ENCODE measurements at regions not wholly inside any gene's neighbourhood (a gene's known extent, or its start where the extent isn't known, plus 50 kb on each side); places are given as distances from the start of the nearest gene placed in this dataset.

DNA sequence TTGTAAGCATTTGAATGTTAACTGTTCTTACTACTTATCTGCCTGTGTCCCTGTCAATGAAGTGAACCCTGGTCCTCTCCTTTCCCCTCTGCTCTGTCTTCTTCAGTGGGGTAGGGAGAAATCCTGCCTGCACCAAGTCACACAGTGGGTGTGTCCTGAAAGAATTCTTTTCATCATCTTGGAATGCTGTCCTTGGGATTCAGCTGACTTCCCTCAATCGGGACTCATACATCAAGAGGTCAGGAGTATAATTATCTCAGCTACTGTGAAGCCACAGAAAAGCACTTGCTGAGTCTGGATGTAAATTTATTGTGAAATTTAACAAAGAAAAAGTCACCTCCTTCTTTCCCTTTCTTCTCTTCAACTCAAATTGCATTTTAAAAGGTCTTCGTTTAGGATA, 328.5 kb downstream of the SOX4 start:
- Histone ChIP-seq H3K36me3 (no peaks in the 10 kb centered on the region), H3K9me3 (no peaks in the 10 kb centered on the region), H3K27me3 (no peaks in the 10 kb centered on the region), H3K4me1 (peaks cover 0 to 12% (median 0%) of the 10 kb centered on the region in 12 donors), H3K4me3 (no peak overlapping the region), H3K27ac (no peak overlapping the region)
- no peak for TF ChIP-seq POLR2A (IDR thresholded peaks at IDR 0.05)
- TF ChIP-seq, protein P1, sequence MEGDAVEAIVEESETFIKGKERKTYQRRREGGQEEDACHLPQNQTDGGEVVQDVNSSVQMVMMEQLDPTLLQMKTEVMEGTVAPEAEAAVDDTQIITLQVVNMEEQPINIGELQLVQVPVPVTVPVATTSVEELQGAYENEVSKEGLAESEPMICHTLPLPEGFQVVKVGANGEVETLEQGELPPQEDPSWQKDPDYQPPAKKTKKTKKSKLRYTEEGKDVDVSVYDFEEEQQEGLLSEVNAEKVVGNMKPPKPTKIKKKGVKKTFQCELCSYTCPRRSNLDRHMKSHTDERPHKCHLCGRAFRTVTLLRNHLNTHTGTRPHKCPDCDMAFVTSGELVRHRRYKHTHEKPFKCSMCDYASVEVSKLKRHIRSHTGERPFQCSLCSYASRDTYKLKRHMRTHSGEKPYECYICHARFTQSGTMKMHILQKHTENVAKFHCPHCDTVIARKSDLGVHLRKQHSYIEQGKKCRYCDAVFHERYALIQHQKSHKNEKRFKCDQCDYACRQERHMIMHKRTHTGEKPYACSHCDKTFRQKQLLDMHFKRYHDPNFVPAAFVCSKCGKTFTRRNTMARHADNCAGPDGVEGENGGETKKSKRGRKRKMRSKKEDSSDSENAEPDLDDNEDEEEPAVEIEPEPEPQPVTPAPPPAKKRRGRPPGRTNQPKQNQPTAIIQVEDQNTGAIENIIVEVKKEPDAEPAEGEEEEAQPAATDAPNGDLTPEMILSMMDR (IDR thresholded peaks at IDR 0.05), result no peak
- intact Hi-C loops (cut with DNase I), result loop anchor here in 1 of 10 donors (10.0 kb wide), 1 partner anchor 257 kb away; no protein-coding TSS in a partner anchor
- WGBS, 4 donors, result 53 to 61% (median 56%) methylated on average over 2 of the region's 2 CpGs
- DNase-seq (no peak), ATAC-seq (no peak)

DNA sequence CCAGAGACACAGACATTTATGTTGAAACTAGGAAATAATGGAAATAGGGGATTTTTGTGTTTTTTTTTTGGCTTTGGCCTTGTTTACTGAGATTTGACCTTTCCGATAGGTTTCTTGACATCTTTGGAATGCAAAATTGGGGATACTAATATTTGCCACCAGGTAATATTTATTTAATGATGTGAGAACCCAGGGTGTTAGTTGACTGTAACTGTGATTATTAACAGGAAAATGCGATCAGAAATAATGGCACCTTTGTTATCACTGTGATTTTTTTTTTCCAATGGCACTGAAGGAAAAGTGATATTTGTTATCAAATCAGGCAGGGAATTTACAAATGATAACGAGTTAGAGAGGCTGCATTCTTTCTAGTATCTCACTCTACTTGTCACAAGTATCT, 330.5 kb downstream of the SOX4 start:
- intact Hi-C loops (cut with DNase I), result loop anchor here in 1 of 10 donors (10.0 kb wide), 1 partner anchor 259 kb away; no protein-coding TSS in a partner anchor
- peaks cover 0 to 12% (median 0%) of the 10 kb centered on the region in 12 donors for H3K4me1 ChIP-seq
- DNase-seq, result no peak
- ATAC-seq, result no peak
- H3K4me3 ChIP-seq, result no peak overlapping the region
- H3K9me3 ChIP-seq, result no peaks in the 10 kb centered on the region
- TF ChIP-seq, protein P1 (IDR thresholded peaks at IDR 0.05), result no peak
- no peak for TF ChIP-seq POLR2A (IDR thresholded peaks at IDR 0.05)
- no peak overlapping the region for H3K27ac ChIP-seq
- H3K27me3 ChIP-seq, result no peaks in the 10 kb centered on the region
- WGBS, 4 donors, result 78 to 84% (median 80%) methylated on average over 3 of the region's 3 CpGs
- H3K36me3 ChIP-seq, result no peaks in the 10 kb centered on the region

- DNase-seq (no peak), ATAC-seq (no peak)
- WGBS, 4 donors, result 78 to 88% (median 83%) methylated on average over 3 of the region's 3 CpGs
- H3K9me3 ChIP-seq, result peaks cover 0 to 17% (median 0%) of the 10 kb centered on the region in 12 donors
- no peak for TF ChIP-seq POLR2A (IDR thresholded peaks at IDR 0.05)
- TF ChIP-seq, protein P1 (IDR thresholded peaks at IDR 0.05), result no peak
- intact Hi-C loops (cut with DNase I), result loop anchor here in 2 of 10 donors (5.0 to 10.0 kb wide), 2 partner anchors 264 to 322 kb away; no protein-coding TSS in a partner anchor
- no peaks in the 10 kb centered on the region for H3K27me3 ChIP-seq
- no peaks in the 10 kb centered on the region for H3K36me3 ChIP-seq
- no peak overlapping the region for H3K27ac ChIP-seq
- H3K4me3 ChIP-seq, result no peak overlapping the region
- peaks cover 0 to 12% (median 0%) of the 10 kb centered on the region in 12 donors for H3K4me1 ChIP-seq
These were observed 335.3 kb downstream of the SOX4 start for GRCh38 chr6:21928827-21929226.

GRCh38 chr6:21931641-21932335, 338.2 kb downstream of the SOX4 start:
- H3K4me1 ChIP-seq, result peaks cover 0 to 3% (median 0%) of the 10 kb centered on the region in 12 donors
- WGBS, 4 donors, result 91 to 98% (median 95%) methylated on average over 4 of the region's 4 CpGs
- no peaks in the 10 kb centered on the region for H3K27me3 ChIP-seq
- no peaks in the 10 kb centered on the region for H3K36me3 ChIP-seq
- TF ChIP-seq POLR2A (IDR thresholded peaks at IDR 0.05), result no peak
- TF ChIP-seq, protein P1 (IDR thresholded peaks at IDR 0.05), result no peak
- intact Hi-C loops (cut with DNase I), result loop anchor here in 5 of 10 donors (5.0 to 10.0 kb wide), 2 partner anchors 334 to 337 kb away; partner anchors contain the start of gene SOX4 (in 4 of the 5)
- H3K4me3 ChIP-seq, result no peak overlapping the region
- no peak for DNase-seq
- peaks cover 0 to 17% (median 0%) of the 10 kb centered on the region in 12 donors for H3K9me3 ChIP-seq
- ATAC-seq, result no peak
- H3K27ac ChIP-seq, result no peak overlapping the region

Data from heart left ventricle (tissue), 16 donors.